ENCODE measurements at regions not wholly inside any gene's neighbourhood (a gene's known extent, or its start where the extent isn't known, plus 50 kb on each side); places are given as distances from the start of the nearest gene placed in this dataset.

DNA sequence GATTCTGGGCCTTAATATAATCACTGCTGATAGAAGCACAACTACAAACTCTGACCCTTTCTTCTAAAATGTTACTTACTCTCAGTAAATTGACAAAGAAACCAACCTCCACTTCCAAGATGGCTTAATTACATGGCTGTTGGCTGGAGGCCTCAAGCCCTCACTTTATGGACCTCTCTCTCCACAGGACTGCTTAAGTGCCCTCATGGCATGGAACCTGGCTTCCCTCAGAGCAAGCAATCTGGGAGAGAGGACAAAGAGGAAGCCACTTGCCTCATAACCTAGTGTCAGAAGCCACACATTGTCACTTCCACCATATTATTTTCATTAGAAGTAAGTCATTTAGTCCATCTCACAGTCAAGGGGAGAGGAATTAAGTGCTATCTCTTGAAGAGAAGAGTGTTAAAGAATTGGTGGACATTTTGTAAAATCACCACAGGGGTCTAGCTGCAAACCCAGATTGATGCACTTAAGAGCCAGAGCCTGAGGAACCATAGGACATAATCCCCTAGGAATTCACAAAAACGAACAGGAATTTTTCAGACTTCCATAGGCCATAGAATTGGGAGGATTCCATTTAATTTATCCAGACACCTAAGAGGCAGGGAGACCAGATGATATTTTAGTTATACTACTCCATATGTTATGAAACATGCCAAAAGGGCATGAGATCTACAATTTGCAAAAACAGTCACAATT is 97.5 kb upstream of the TNFSF4 start:
- no peaks in the 10 kb centered on the region for H3K36me3 ChIP-seq (ENCODE audit: control insufficient read depth in 2 of 2, insufficient read depth in 2 of 2, low read length in 1 of 2)
- ChIA-PET RAD21 (ENCODE audit: unreplicated experiment) (no interaction called here), CTCF (no interaction called here), SMC1A (ENCODE audit: uncharacterized antibody, unreplicated experiment) (no interaction called here), POLR2A (no interaction called here)
- no peak for TF ChIP-seq NFIC (IDR thresholded peaks at IDR 0.05; ENCODE audit: low read depth, low read length)
- TF ChIP-seq SPI1 (IDR thresholded peaks at IDR 0.05; ENCODE audit: borderline replicate concordance, insufficient read depth, low read depth, low read length) = 0 out of 2 replicates have a peak, but pooled peaks have one; percentile 8
- ATAC-seq (peak; percentile 14), FAIRE-seq (no peak), DNase-seq (ENCODE audit: low read depth, low spot score) (no peak)
- in situ Hi-C loops (cut with MboI) = no loop called here
- WGBS (ENCODE audit: insufficient coverage, insufficient replicate concordance, low lambda C conversion rate, missing lambda C conversion rate) = 0% methylated on average over 1 of the region's 1 CpG
- no peaks in the 10 kb centered on the region for H3K79me2 ChIP-seq (ENCODE audit: control insufficient read depth, insufficient read depth, low read length)
- no peaks in the 10 kb centered on the region for H4K20me1 ChIP-seq (ENCODE audit: control insufficient read depth, insufficient read depth)
- H3K9ac ChIP-seq (ENCODE audit: control insufficient read depth, insufficient read depth, low read length) = no peak overlapping the region
- no peaks in the 10 kb centered on the region for H3K27me3 ChIP-seq (replicated peaks in 1 of 2; ENCODE audit: control insufficient read depth in 2 of 2, insufficient read depth in 2 of 2, low read length in 1 of 2)
- BruUV-seq (replicated peaks) = no TSS peak
- H3K4me3 ChIP-seq = no peak overlapping the region
- peaks cover 7% of the 10 kb centered on the region for H3K4me1 ChIP-seq (ENCODE audit: control insufficient read depth, insufficient read depth, low read length)
- intact Hi-C loops (cut with micrococcal nuclease; ENCODE audit: unreplicated experiment) = no loop called here
- H3K27ac ChIP-seq (ENCODE audit: control insufficient read depth, insufficient read depth) = no peak overlapping the region
- no peak overlapping the region for H3K4me2 ChIP-seq (ENCODE audit: control insufficient read depth, insufficient read depth)
- H2AFZ ChIP-seq (ENCODE audit: control insufficient read depth, low read depth, low read length) = no peak overlapping the region
- no peaks in the 10 kb centered on the region; the same call in 1 of the 3 replicates for H3K9me3 ChIP-seq (replicated peaks; ENCODE audit: control insufficient read depth, insufficient read depth, low read length)

DNA sequence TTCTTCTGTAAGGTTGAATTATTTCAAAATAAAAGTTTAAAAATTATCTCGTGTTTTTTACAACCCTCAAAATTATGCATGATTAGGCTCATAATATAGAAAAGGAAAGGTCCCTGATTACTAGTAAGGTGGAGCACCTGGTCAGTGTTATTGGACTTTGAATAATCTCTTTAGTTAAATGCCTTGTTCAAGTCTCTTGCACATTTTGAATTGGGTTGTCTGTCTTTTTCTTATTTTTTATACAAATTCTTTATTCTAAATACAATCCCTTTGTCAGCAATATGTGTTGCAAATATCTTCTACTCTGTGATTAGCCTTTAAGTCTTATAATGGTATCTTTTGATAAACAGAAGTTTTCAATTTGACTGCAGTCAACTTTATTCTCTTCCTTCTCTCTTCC is 100.7 kb upstream of the TNFSF4 start:
- in situ Hi-C loops (cut with MboI) = no loop called here
- no peak for TF ChIP-seq BMI1 (IDR thresholded peaks at IDR 0.05; ENCODE audit: borderline replicate concordance)
- TF ChIP-seq, protein P1, sequence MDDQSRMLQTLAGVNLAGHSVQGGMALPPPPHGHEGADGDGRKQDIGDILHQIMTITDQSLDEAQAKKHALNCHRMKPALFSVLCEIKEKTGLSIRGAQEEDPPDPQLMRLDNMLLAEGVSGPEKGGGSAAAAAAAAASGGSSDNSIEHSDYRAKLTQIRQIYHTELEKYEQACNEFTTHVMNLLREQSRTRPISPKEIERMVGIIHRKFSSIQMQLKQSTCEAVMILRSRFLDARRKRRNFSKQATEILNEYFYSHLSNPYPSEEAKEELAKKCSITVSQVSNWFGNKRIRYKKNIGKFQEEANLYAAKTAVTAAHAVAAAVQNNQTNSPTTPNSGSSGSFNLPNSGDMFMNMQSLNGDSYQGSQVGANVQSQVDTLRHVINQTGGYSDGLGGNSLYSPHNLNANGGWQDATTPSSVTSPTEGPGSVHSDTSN (IDR thresholded peaks at IDR 0.05; ENCODE audit: insufficient replicate concordance, low read depth, low read length) = no peak
- TF ChIP-seq, protein P2, sequence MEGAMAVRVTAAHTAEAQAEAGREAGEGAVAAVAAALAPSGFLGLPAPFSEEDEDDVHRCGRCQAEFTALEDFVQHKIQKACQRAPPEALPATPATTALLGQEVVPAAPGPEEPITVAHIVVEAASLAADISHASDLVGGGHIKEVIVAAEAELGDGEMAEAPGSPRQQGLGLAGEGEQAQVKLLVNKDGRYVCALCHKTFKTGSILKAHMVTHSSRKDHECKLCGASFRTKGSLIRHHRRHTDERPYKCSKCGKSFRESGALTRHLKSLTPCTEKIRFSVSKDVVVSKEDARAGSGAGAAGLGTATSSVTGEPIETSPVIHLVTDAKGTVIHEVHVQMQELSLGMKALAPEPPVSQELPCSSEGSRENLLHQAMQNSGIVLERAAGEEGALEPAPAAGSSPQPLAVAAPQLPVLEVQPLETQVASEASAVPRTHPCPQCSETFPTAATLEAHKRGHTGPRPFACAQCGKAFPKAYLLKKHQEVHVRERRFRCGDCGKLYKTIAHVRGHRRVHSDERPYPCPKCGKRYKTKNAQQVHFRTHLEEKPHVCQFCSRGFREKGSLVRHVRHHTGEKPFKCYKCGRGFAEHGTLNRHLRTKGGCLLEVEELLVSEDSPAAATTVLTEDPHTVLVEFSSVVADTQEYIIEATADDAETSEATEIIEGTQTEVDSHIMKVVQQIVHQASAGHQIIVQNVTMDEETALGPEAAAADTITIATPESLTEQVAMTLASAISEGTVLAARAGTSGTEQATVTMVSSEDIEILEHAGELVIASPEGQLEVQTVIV (IDR thresholded peaks at IDR 0.05; ENCODE audit: borderline replicate concordance, partially characterized antibody) = no peak
- no peak for TF ChIP-seq CBX3 (IDR thresholded peaks at IDR 0.05; ENCODE audit: borderline replicate concordance, low read depth)
- no peak for TF ChIP-seq POLR2AphosphoS2 (IDR thresholded peaks at IDR 0.05; ENCODE audit: low read depth, low read length)
- TF ChIP-seq, protein P3, sequence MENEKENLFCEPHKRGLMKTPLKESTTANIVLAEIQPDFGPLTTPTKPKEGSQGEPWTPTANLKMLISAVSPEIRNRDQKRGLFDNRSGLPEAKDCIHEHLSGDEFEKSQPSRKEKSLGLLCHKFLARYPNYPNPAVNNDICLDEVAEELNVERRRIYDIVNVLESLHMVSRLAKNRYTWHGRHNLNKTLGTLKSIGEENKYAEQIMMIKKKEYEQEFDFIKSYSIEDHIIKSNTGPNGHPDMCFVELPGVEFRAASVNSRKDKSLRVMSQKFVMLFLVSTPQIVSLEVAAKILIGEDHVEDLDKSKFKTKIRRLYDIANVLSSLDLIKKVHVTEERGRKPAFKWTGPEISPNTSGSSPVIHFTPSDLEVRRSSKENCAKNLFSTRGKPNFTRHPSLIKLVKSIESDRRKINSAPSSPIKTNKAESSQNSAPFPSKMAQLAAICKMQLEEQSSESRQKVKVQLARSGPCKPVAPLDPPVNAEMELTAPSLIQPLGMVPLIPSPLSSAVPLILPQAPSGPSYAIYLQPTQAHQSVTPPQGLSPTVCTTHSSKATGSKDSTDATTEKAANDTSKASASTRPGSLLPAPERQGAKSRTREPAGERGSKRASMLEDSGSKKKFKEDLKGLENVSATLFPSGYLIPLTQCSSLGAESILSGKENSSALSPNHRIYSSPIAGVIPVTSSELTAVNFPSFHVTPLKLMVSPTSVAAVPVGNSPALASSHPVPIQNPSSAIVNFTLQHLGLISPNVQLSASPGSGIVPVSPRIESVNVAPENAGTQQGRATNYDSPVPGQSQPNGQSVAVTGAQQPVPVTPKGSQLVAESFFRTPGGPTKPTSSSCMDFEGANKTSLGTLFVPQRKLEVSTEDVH (IDR thresholded peaks at IDR 0.05; ENCODE audit: low read depth, partially characterized antibody) = no peak
- TF ChIP-seq FOXM1 (IDR thresholded peaks at IDR 0.05; ENCODE audit: low read depth, low read length) = no peak
- no peak for TF ChIP-seq RB1 (IDR thresholded peaks at IDR 0.05; ENCODE audit: borderline replicate concordance)

More for the DNA sequence above, 100.7 kb upstream of the TNFSF4 start:
- Histone ChIP-seq H3K9ac (ENCODE audit: control insufficient read depth, insufficient read depth, low read length) (no peak overlapping the region), H3K36me3 (ENCODE audit: control insufficient read depth in 2 of 2, insufficient read depth in 2 of 2, low read length in 1 of 2) (no peaks in the 10 kb centered on the region), H3K27ac (ENCODE audit: control insufficient read depth, insufficient read depth) (no peak overlapping the region), H2AFZ (ENCODE audit: control insufficient read depth, low read depth, low read length) (no peak overlapping the region), H3K4me1 (ENCODE audit: control insufficient read depth, insufficient read depth, low read length) (no peaks in the 10 kb centered on the region), H3K9me3 (replicated peaks; ENCODE audit: control insufficient read depth, insufficient read depth, low read length) (no peaks in the 10 kb centered on the region; the same call in 1 of the 3 replicates), H4K20me1 (ENCODE audit: control insufficient read depth, insufficient read depth) (no peaks in the 10 kb centered on the region), H3K4me3 (no peak overlapping the region), H3K27me3 (replicated peaks in 1 of 2; ENCODE audit: control insufficient read depth in 2 of 2, insufficient read depth in 2 of 2, low read length in 1 of 2) (no peaks in the 10 kb centered on the region), H3K79me2 (ENCODE audit: control insufficient read depth, insufficient read depth, low read length) (no peaks in the 10 kb centered on the region), H3K4me2 (ENCODE audit: control insufficient read depth, insufficient read depth) (no peak overlapping the region)
- ChIA-PET SMC1A (ENCODE audit: uncharacterized antibody, unreplicated experiment) (no interaction called here), RAD21 (ENCODE audit: unreplicated experiment) (no interaction called here), CTCF (no interaction called here), POLR2A (no interaction called here)
- no TSS peak for BruUV-seq (replicated peaks)
- intact Hi-C loops (cut with micrococcal nuclease; ENCODE audit: unreplicated experiment) = no loop called here
- no peak for DNase-seq (ENCODE audit: low read depth, low spot score)
- ATAC-seq = no peak
- 0% methylated on average over 1 of the region's 1 CpG for WGBS (ENCODE audit: insufficient coverage, insufficient replicate concordance, low lambda C conversion rate, missing lambda C conversion rate)
- no peak for FAIRE-seq

All from GM12878 (cell line).